Progenitor cell of endocrine pancreas (in vitro differentiated cells): ENCODE measurements at regions not wholly inside any gene's neighbourhood (a gene's known extent, or its start where the extent isn't known, plus 50 kb on each side); places are given as distances from the start of the nearest gene placed in this dataset.
A peak's percentile ranks its signal among the peaks of the same experiment; 100 is the strongest.

Experiments used
- DNase-seq: peaks from one replicate; pipeline ENCODE4 v3.0.0; 2021; ENCODE audit warnings: low spot score; ENCODE audit not compliant: unreplicated experiment
- H3K27ac Mint-ChIP-seq: 2 replicates; pipeline ENCODE4 v1.8.0; 2021; ENCODE audit warnings: mild to moderate bottlenecking, moderate library complexity, mixed read lengths
- H3K27me3 Mint-ChIP-seq: 2 replicates; pipeline ENCODE4 v1.8.0; 2021; ENCODE audit warnings: mixed read lengths
- H3K36me3 Mint-ChIP-seq: 2 replicates; pipeline ENCODE4 v1.8.0; 2022; ENCODE audit warnings: mixed read lengths; ENCODE audit not compliant: insufficient read depth
- H3K4me1 Mint-ChIP-seq: 2 replicates; pipeline ENCODE4 v1.8.0; 2021; ENCODE audit warnings: low read depth, mixed read lengths
- H3K4me3 Mint-ChIP-seq: 2 replicates; pipeline ENCODE4 v1.8.0; 2021; ENCODE audit warnings: low read depth, mild to moderate bottlenecking, moderate library complexity, mixed read lengths
- H3K9me3 Mint-ChIP-seq: 2 replicates; pipeline ENCODE4 v1.8.0; 2021; ENCODE audit warnings: low read depth, mixed read lengths
- TF ChIP-seq, protein P1 (sequence below): fragments of 200-600 bp; sonication (generic); IDR thresholded peaks from one replicate; pipeline ENCODE4 v1.5.0; 2021; ENCODE audit warnings: antibody characterized with exemption, mild to moderate bottlenecking; ENCODE audit not compliant: unreplicated experiment

DNA sequence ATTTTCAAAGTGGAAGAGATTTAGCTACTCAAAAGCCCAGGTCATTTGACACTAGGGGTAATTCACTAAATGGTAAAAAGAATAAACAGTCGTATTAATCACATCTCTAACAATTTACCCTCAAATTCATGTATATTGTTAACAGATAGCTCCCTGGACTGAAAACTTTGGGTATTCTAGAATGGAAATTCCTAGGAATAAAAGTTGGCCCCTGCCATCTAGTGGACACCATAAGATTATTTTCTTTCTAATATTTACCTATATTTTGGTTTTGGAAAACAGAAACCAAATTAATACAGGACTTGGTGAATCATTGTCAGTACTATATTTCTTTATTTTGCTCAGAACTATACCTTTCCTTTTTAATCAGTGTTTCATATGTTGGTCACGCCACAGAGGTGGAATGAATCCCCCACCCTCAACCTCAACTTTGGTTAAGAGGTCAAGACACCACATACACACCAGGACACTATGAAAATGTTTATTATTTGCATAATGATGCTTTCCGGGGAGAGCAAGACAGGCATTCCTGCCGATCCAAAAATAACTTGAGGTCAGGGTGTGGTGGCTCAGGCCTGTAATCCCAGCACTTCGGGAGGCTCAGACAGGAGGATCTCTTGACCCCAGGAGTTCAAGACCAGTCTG is 96.2 kb upstream of the APOOL start:
- Mint-ChIP-seq H3K27ac (no peak overlapping the region), H3K4me1 (no peaks in the 10 kb centered on the region), H3K27me3 (no peaks in the 10 kb centered on the region), H3K4me3 (no peak overlapping the region), H3K9me3 (peaks cover 3% of the 10 kb centered on the region), H3K36me3 (no peaks in the 10 kb centered on the region)
- no peak for DNase-seq
- TF ChIP-seq, protein P1, sequence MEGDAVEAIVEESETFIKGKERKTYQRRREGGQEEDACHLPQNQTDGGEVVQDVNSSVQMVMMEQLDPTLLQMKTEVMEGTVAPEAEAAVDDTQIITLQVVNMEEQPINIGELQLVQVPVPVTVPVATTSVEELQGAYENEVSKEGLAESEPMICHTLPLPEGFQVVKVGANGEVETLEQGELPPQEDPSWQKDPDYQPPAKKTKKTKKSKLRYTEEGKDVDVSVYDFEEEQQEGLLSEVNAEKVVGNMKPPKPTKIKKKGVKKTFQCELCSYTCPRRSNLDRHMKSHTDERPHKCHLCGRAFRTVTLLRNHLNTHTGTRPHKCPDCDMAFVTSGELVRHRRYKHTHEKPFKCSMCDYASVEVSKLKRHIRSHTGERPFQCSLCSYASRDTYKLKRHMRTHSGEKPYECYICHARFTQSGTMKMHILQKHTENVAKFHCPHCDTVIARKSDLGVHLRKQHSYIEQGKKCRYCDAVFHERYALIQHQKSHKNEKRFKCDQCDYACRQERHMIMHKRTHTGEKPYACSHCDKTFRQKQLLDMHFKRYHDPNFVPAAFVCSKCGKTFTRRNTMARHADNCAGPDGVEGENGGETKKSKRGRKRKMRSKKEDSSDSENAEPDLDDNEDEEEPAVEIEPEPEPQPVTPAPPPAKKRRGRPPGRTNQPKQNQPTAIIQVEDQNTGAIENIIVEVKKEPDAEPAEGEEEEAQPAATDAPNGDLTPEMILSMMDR, result peak; percentile 46

DNA sequence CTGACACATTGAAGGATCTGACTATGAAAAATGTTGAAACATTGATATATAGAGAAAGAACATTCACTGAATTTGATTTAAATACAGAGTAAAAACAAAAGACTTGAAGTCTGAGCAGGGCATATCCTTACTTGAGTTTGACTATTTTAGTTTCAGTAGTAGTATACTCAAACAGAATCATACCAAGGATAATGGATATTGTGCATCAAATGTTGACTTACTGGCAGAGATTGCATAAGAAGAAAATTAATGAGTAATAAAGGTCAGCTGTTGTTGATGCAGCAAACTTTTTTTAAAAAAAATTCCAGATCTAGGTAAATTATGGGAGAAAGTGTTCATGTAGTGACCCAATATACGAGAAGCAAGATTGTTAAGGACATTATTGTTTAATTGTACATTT is 94.5 kb upstream of the APOOL start:
- no peaks in the 10 kb centered on the region for H3K27me3 Mint-ChIP-seq
- no peak for DNase-seq
- no peak overlapping the region for H3K4me3 Mint-ChIP-seq
- no peak overlapping the region for H3K27ac Mint-ChIP-seq
- no peaks in the 10 kb centered on the region for H3K9me3 Mint-ChIP-seq
- H3K36me3 Mint-ChIP-seq, result no peaks in the 10 kb centered on the region
- TF ChIP-seq, protein P1, result no peak
- no peaks in the 10 kb centered on the region for H3K4me1 Mint-ChIP-seq

DNA sequence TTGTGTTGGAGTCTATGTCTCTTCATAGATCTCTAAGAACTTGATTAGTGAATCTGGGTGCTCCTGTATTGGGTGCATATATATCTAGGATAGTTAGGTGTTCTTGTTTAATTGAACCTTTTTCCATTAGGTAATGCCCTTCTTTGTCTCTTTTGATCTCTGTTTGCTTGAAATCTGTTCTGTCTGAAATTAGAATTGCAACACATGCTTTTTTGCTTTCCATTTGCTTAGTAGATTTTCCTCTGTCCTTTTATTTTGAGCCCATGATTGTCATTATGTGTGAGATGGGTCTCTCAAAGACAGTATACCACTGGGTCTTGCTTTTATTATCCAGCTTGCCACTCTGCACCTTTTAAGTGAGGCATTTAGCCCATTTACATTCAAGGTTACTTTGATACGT is 79.1 kb upstream of the APOOL start:
- Mint-ChIP-seq H3K27me3 (no peaks in the 10 kb centered on the region), H3K9me3 (peaks cover 47% of the 10 kb centered on the region), H3K4me1 (no peaks in the 10 kb centered on the region), H3K27ac (no peak overlapping the region), H3K4me3 (no peak overlapping the region), H3K36me3 (no peaks in the 10 kb centered on the region)
- TF ChIP-seq, protein P1, result no peak
- no peak for DNase-seq

DNA sequence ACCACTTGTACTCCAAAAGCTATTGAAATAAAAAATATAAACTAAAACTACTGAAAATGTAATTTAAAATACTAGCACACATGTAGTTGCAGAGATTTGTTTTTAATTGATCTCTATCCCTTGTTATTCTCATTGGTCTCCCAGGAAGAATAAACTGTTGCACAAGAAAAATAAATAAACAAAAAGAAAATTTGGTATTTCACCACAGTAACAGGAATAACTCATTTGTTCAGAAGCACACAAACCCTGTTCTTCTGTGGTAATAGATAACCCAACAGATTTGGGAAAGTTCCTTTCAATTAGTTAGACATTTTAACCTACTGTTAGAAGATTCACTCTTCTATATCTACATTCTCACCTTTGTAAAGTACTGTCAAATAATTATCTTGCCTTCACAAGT is 70.9 kb upstream of the APOOL start:
- Mint-ChIP-seq H3K27me3 (no peaks in the 10 kb centered on the region), H3K27ac (no peak overlapping the region), H3K9me3 (peaks cover 10% of the 10 kb centered on the region), H3K36me3 (no peaks in the 10 kb centered on the region), H3K4me3 (no peak overlapping the region), H3K4me1 (no peaks in the 10 kb centered on the region)
- TF ChIP-seq, protein P1, result no peak
- no peak for DNase-seq

DNA sequence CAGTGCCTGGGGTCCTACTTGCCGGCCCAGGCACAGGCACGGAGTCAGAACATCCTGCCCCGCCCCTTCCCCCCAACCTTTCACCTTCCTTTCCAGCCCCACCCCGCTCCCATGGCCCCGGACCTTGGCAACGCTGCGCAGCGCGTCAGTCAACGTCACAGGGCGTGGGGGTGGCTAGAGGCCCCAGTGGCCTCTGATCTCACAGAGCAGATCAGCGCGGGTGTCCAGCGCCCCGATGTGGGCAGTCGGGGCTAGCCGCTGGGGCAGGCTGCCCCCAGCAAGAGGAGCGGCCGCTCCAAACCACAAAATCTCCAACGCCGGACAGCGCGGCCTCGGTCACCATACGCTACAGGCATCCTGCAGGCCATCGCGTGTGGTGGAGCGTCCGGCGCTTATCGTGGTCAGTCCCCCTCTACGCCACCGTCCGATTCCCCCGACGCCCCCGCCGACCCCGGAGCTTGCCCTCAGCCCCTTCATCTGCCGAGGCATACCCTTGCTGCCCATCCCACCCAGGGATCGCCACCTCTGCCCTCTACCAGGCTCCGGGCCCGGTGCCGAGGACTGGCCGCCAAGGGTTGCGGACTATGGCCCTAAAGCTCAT is 69.6 kb upstream of the APOOL start:
- no peaks in the 10 kb centered on the region for H3K36me3 Mint-ChIP-seq
- TF ChIP-seq, protein P1, result no peak
- H3K4me3 Mint-ChIP-seq, result no peak overlapping the region
- H3K9me3 Mint-ChIP-seq, result peaks cover 6% of the 10 kb centered on the region
- H3K4me1 Mint-ChIP-seq, result no peaks in the 10 kb centered on the region
- H3K27ac Mint-ChIP-seq, result no peak overlapping the region
- DNase-seq, result no peak
- no peaks in the 10 kb centered on the region for H3K27me3 Mint-ChIP-seq
